C4-2B (cell line): ENCODE measurements at regions not wholly inside any gene's neighbourhood (a gene's known extent, or its start where the extent isn't known, plus 50 kb on each side); places are given as distances from the start of the nearest gene placed in this dataset.

ENCODE experiments used
- H3K27ac ChIP-seq: fragments of 450-650 bp; 2 replicates; pipeline ENCODE4 v1.5.1; 2017
- CTCF ChIP-seq: fragments of 450-650 bp; conservative IDR thresholded peaks from 2 replicates; pipeline ENCODE4 v1.5.1; 2017; ENCODE audit warnings: mild to moderate bottlenecking
- ZFX ChIP-seq: fragments of 450-650 bp; IDR thresholded peaks from 2 replicates; pipeline ENCODE4 v1.6.1; 2017

DNA sequence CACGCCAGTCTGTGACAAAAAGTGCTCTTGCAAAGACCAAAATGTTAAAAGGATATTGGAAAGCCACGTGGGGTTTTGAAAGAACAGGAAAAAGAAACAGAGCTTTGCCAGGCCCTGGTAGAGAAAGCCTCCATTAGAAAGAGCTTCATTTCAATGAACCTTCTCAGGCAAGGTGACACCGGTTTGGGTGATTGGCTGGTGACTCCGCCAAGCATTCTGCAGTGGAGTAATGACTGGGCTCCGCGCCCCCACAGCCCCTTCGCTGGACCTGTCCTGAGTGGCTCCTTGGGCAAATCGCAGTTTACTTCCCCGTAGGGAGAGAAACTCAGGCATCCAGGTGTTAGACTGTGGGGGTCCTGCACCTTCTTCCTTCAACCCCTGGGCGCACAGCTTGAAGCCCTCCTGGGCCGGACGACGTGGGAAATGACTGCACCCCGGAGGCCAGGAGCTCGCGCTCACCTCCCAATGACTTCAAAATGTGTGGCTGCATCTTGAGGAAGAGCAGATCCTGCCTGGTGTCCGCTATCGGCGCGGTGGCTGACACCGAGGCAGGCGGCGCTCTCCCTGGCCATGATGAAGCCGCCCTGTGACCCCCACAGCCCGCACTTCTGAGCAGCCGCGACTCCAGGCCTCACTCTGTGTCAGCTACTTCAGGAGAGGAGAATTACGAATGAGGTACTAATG, 444.6 kb upstream of the SGCG start:
- no peak overlapping the region for H3K27ac ChIP-seq
- TF ChIP-seq ZFX (no peak), CTCF (no peak)

GRCh38 chr13:22736768-22737092, 444.0 kb upstream of the SGCG start:
- H3K27ac ChIP-seq, result no peak overlapping the region
- TF ChIP-seq CTCF (no peak), ZFX (no peak)

GRCh38 chr13:22738357-22738756, 442.4 kb upstream of the SGCG start:
- H3K27ac ChIP-seq, result no peak overlapping the region
- TF ChIP-seq ZFX, result no peak
- no peak for TF ChIP-seq CTCF

DNA sequence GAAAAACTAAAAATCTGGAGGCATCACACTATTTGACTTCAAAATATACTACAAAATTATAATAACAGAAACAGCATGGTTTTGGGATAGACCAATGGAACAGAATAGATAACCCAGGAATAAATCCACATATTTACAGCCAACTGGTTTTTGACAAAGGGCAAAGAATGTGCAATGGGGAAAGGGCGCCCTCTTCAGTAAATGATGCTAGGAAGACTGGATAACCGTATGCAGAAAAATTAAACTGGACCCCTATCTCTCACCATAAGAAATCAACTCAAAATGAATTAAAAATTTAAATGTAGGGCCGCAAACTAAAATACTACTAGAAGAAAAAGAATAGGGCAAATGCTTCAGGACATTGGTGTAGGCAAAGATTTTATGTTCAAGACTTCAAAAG, 440.5 kb upstream of the SGCG start:
- no peak overlapping the region for H3K27ac ChIP-seq
- TF ChIP-seq ZFX (no peak), CTCF (peak; percentile 92)

DNA sequence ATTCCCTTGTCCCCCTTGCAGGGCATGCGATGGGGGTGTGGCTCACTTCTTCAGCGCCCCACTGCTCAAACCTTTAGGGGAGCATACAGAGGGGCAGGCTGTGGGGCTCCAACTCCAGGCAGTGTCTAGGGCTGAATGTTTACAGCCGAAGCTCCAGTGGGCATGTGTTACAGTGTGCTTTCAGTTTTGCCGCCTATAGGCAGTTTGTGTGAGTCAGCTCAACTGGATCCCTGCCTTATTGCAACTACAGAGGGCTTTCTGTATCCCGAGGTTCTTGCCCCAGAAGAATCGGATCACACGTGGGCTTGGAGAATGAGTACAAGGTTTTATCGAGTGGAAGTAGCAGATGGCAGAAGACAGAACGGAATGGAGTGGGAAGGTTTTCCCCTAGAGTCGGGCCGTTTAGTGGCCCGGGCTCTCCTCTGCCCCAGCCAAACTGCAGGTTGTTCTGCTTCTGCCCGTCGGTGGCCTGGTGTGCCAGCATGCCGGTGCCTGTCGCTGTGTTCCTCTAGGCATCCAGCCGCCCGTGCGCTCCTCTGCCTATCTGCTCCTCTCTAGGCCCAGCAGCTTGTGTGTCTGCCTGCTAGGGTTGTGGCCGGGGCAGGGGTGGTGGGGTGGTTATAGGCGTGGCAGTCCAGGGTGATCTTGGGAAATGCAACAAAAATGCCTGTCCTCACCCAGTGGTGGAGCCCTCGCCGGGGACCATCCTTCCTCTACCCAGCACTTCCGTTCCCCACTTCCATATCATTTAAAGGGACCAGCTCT, 435.9 kb upstream of the SGCG start:
- TF ChIP-seq CTCF, result no peak
- no peak overlapping the region for H3K27ac ChIP-seq

DNA sequence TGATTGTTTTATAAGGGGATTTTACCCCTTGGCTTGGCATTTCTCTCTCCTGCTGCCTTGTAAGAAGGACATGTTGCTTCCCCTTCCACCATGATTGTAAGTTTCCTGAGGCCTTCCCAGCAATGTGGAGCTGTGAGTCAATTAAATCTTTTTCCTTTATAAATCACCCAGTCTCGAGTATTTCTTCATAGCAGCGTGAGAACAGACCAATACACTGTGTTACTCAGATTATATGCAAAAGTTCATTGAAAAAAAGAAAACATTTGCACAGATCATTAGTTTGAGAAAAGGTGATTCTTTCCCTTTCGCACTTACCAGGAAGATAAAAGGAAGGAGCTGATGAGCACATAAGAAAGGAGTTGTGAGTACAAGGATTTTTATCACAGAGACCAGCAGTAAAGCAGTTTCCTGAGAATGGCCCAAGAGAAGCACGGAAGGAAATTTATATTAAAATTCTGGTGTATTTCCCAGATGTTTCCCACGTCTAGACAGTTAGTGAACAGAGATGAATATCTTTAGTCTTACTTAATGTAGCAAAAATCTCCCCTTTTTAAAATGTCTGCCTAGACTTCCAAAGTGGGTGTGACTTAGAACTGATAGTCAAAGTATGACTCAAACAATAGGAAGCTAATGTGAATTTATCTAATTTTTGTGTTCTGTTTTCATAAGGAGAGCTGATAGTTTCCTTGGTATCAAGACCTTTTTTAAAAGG, 431.8 kb upstream of the SGCG start:
- no peak for TF ChIP-seq ZFX
- no peak for TF ChIP-seq CTCF
- no peak overlapping the region for H3K27ac ChIP-seq

GRCh38 chr13:22749626-22750025, 431.2 kb upstream of the SGCG start:
- H3K27ac ChIP-seq, result no peak overlapping the region
- TF ChIP-seq ZFX, result no peak
- no peak for TF ChIP-seq CTCF
